Renal cortical epithelial cell (primary cell): ENCODE measurements at regions not wholly inside any gene's neighbourhood (a gene's known extent, or its start where the extent isn't known, plus 50 kb on each side); places are given as distances from the start of the nearest gene placed in this dataset.
A peak's percentile ranks its signal among the peaks of the same experiment; 100 is the strongest.
"Not testable (repeated sequence)": the region's sequence is repeated elsewhere in the genome, so short reads cannot be mapped to it uniquely, and the experiment has no call there.

ENCODE experiments used
- DNase-seq: peaks from one replicate; pipeline ENCODE4 v3.0.0-alpha.2; 2011; ENCODE audit warnings: low read depth

DNA sequence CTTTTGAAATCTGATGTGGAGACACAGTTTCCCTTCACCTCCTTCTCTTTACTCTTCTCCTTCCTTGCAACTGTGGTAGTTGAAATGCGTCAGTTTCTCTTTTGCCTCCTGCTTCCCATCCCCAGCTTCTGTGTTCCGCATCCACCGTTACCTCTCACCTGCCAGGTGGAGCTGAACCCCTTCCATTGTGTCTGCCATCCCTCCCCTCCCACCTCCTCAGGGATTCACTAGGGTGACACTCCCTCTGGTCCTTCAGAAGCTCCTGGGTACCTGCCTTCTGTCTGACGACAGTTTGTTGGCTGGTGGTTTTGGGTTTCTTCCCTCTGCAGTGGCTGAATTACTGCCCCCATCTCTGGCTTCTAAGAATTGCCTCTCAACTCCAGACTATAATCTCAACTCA lies 132.1 kb downstream of the SLC24A2 start:
- DNase-seq, result no peak

DNA sequence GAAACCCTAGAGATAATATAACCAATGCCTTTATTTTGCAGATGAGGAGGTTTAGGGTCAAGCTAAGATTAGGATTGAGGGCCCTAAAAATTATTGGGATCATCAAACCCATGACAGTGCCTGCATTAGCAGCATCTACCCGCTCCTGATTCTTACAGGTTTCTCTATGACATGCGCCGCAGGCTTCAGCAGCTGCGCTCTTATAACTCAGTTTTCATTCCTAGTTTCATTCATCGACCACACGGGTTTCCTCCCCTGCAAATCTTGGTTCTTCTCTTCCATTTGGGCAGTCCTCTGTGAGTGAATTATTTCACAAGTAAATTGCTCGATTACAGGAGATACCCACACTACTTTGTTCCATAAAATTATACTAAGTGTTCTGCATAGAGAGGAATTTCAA lies 137.2 kb downstream of the SLC24A2 start:
- DNase-seq, result no peak

DNA sequence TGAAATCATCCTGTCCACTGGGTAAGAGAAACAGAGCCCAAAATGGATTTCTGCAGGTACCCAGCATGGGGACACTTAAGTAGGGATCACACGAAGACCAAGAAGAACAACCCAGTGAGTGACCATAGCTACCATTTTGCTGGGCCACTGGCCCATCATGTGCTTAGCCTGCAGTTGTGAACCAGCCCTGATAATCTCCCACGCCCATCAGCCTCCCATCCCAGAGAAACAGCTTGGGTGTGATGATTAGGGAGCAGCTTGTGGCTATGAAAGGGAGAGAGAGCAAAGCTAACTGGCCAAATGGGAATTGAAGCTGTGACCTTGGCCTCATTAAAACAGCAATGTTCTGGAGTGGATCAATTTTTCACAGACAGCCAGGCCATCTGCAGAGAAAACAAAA lies 138.5 kb downstream of the SLC24A2 start:
- no peak for DNase-seq

GRCh38 chr9:19649336-19650041 lies 139.3 kb downstream of the SLC24A2 start:
- no peak for DNase-seq

DNA sequence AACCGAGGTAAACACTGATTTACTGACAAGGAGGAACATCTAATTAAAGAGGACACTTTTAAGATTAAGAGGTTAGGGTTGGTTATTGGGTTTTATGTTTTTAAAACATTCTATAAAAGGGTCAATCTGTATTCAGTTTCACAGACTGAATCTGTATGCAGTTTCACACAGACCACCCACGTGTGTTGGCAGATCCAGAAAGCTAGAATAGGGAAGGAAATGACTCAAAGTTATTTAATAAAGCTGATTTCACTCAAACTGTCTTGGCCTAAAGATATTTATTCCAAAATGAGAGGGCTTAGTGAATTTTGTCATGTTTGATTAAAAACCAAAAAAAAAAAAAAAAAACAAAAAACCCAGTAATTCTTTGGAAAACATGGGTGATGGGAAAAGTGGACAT lies 140.2 kb downstream of the SLC24A2 start:
- DNase-seq, result no peak

DNA sequence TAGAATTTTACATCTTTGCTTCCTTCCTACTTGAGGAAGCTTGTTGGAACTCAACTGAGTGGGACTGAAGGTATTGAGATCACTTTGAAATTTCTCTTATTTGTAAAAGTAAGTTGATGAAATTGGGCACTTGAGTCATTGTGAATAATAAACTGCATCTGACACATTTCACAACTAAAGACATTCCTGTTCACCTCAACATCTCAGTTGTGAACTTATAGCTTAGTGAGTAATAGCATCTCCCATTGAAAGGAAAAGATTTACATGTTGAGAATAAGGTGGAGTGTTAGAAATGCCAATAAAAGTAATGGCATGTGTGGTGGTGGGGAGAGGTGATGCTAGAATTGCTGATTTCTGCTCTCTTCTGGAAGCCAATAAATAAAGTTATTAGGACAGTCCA lies 145.0 kb downstream of the SLC24A2 start:
- DNase-seq, result no peak

DNA sequence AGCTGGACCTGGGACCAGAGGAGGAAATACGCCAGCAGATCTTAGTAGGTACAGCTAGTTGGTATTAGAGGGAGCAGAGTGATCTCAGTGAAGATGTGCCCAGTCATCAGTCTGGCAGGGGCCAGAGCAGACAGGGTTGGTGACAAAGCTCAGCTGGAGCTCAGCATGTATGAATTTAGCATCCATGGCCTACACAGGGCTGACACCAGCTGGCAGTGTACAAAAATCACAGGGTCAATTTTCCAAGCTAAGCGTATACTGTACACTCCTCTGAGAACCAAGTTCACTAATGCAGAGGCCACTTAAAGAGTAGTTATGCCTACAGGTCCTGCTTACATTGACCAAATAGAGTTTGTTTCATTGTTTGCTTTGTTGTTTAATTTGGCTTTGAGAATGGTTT lies 146.6 kb downstream of the SLC24A2 start:
- no peak for DNase-seq

DNA sequence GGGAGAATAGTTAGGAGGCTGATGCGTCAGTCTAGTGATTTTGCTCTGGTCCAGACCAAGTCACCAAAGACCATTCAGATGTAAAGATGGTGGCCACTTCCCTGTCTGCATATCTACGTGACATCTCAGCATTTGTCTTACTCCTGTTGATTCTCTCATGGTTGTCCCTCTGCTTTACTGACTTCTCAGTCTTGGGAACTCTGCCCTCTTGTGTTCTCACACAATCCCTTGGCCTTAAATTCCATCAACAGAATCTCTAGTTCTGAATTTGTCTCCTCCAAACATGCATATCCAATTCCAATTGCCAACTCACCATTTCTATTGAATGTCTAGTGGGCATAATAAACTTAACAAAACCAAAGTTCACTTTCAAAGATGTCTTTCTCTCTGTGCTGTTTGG lies 147.8 kb downstream of the SLC24A2 start:
- no peak for DNase-seq

DNA sequence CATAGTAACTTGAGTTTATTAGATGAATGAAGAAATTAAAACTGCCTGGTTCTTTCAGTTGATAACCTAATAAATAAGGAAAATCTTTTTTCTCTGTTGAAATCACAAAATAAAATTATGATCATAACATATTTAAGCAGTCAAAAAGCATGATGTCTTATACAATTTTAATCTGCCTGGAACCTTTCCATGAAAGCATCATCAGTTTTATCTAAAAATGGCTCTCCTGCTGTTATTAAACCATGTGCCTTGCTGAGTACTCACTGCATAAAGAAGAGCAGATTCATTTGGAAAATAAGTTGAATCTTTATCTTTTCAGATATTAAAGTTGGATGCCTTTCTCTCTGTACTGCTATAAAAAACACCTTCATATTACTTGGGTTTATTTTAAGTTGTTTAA lies 148.8 kb downstream of the SLC24A2 start:
- DNase-seq, result no peak

DNA sequence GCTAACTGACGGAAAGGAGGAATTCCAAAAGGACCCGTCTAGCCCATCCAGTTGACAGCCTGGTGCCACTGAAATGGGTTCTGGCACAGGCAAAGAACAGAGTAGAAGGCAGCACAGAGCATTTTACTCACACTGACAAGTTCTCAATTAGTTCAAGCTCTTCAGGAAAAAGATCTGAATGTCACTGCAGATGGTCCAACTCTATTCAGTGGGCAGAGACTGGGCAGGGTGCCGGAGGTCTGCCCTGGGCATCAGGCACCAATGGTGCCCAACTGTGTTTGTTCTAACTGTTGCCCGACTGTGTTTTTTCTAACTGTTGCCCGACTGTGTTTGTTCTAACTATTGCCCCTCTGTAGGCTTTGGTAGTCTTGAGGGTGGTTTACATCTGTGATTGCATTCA lies 151.8 kb downstream of the SLC24A2 start:
- no peak for DNase-seq

DNA sequence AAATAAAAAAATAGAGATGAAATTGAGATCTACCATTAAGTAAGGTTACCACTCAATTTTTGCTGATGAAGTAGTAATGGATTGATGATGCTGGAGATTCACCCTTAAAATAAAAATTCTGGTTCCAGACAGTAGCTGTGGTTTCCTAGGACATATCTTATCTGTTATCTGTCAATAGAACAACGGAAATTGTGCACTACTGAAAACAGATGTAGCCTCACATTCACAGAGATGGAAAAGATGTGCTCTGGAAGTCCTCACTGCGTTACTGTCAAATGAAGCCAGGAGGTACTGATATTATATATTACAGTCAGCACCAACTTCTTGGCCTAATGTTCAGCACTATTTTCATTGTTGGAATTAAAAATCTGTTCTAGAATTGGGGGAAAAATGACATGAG lies 154.0 kb downstream of the SLC24A2 start:
- DNase-seq, result no peak

- DNase-seq, result peak; percentile 17
These were observed 157.7 kb downstream of the SLC24A2 start for GRCh38 chr9:19631181-19631580.

GRCh38 chr9:19630760-19631159 lies 158.1 kb downstream of the SLC24A2 start:
- no peak for DNase-seq

GRCh38 chr9:19629488-19629887 lies 159.3 kb downstream of the SLC24A2 start:
- DNase-seq, result no peak

DNA sequence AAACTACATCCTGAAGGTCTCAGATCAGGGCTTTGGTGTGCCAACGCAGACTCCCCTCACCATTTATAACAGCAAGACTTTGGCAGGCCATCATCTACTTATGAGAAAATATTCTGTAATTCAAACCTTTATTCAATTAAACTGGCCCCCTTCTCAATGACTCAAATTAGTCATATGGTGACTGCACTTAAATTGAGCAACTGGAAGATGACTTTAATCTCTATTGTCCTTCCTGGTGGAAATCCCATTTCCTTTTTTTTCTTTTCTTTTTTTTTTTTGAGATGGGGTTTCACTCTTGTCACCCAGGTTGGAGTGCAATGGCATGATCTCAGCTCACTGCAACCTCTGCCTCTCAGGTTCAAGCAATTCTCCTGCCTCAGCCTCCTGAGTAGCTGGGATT lies 163.4 kb downstream of the SLC24A2 start:
- DNase-seq, result not testable (repeated sequence)

GRCh38 chr9:19624519-19624918 lies 164.3 kb downstream of the SLC24A2 start:
- no peak for DNase-seq

- DNase-seq, result no peak
These were observed 164.9 kb downstream of the SLC24A2 start for GRCh38 chr9:19623941-19624340.

DNA sequence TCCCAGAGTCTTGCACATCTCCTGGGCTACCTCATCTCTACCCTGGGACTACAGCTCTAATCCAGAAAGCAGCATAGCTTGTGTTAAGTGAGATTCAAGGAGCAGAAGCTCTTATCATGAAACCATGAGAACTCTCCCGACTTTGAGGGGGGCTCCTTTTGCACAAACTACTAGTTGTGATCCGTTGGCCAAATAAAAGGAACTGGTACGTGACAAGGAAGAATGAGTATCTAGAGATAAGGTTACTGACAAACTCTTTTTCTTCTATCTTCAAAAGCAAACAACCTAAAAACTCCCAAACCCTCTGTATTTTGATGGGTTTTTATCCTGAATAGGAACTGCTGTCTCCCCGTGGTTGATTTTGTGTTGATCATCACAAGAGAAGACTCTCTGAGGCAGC lies 168.5 kb downstream of the SLC24A2 start:
- DNase-seq, result no peak

GRCh38 chr9:19619221-19619620 lies 169.6 kb downstream of the SLC24A2 start:
- no peak for DNase-seq

GRCh38 chr9:19618816-19619215 lies 170.0 kb downstream of the SLC24A2 start:
- no peak for DNase-seq

DNA sequence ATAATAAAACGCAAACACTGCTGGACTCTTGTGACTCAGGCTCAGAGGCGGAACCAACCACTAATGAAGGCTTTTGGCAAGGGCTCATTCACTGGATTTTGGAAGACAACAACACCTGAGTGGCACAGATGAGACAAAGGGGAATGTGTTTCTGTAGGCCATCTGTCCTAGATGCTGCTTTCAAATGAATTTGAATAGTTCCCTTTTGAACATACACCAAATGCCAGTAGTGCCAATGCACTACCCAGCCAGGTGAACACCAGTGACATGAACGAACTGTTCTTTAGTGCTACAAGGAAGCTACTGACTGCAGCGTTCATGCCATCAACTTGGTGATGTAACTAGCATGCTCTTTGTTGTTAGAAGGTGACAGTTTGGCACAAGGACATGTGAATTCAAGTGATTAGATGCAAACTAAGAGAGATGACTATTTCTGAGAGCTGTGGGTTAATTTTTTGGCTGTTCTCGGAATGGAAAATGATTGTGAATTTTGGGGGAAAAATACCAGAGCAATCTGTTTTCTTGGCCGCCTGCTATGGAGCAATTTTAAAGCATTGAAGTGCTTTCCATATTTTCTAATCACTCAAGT lies 173.7 kb downstream of the SLC24A2 start:
- no peak for DNase-seq

- DNase-seq, result no peak
These were observed 174.5 kb downstream of the SLC24A2 start for GRCh38 chr9:19614294-19614693.

- no peak for DNase-seq
These were observed 188.3 kb downstream of the SLC24A2 start for GRCh38 chr9:19600538-19600937.

- no peak for DNase-seq
These were observed 189.9 kb downstream of the ACER2 start for GRCh38 chr9:19598722-19599121.
